HG02798 (cell line): ENCODE measurements at regions not wholly inside any gene's neighbourhood (a gene's known extent, or its start where the extent isn't known, plus 50 kb on each side); places are given as distances from the start of the nearest gene placed in this dataset.
"Not testable (repeated sequence)": the region's sequence is repeated elsewhere in the genome, so short reads cannot be mapped to it uniquely, and the experiment has no call there.

ENCODE experiments used
- ATAC-seq: cut with Tn5 transposase; IDR thresholded peaks from one replicate; pipeline ENCODE4 v1.9.1; 2021; ENCODE audit warnings: mild to moderate bottlenecking; ENCODE audit not compliant: unreplicated experiment, poor library complexity

DNA sequence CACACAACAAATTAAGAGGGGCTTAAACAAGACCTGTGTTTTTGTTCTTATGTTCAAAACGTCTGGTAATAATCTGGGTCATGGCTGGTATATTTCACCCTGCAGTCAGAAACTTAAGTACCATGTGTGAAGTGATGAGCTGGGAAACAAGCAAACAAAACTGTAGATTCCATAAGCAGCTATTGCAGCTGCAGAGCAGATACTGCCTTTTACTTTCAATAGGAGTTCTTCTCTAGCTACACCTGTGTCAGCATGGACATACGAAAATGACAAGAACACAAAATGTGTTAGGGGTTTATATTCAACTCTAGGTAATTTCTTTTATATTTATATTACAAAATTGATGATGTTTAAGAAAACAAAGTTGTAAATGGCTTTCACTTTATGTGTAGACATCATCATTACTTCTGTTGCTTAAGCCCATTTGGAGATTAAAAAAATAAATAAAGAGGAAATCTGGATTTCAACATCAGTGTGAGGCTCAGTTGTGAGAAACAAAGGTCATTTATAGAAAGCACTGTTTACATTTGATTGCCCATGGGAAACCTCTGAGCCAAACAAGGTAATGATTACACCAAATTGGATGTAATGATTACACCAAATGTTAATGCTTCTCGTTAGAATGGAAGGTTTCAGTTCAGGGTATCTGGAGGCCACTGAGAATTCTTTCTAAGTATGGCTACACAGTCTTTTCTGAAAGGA lies 451.0 kb upstream of the SLC10A2 start:
- peak; percentile 80 for ATAC-seq

GRCh38 chr13:103516015-103516795 lies 450.0 kb upstream of the SLC10A2 start:
- no peak for ATAC-seq

DNA sequence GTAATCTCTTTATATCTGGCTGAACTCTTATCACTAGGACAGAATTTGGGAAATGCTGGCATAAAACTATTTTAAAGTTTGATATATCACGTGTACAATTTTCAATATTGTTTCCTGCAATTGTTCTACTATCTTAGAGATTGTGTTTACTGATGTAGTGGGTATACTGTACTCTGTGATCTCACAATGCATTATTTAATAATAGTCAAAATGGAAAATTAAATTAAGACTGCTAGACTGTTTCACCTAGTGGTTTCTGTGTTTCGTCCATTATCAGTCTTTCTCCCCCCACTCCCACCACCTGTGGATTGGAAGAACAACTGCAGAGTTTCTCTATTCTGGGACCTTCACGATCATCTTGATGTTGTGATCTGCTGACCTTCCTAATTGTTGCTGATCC lies 449.2 kb upstream of the SLC10A2 start:
- ATAC-seq, result no peak

- no peak for ATAC-seq
Observed at GRCh38 chr13:103514619-103515018, 448.4 kb upstream of the SLC10A2 start.

GRCh38 chr13:103514188-103514587 lies 448.0 kb upstream of the SLC10A2 start:
- no peak for ATAC-seq

DNA sequence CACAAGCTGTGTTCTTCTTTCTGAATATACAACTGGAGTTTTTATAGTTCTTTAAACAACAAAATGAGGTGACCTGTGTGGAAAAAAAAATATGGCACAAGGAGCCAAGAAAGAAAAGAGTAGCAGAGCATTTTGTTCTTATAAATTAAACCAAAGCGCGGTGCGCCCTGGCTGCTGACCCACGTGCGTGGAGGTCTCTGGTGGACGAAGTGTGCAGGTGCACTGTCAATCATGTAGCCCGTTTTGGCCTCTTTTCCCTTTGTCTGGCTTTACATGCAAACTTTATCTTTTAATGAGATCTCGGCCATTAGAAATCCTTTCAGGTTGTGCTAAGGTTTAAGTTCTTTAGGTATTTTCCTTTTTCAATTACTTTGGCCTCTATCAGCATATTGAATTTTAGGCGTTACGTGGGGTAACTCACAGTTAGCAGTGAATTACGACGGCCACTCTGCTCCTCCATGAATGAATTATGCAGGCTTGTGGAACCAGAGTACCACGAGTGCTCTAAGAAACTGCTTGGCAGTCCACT lies 443.9 kb upstream of the SLC10A2 start:
- ATAC-seq, result no peak

- ATAC-seq, result no peak
Observed at GRCh38 chr13:103497404-103497803, 431.2 kb upstream of the SLC10A2 start.

DNA sequence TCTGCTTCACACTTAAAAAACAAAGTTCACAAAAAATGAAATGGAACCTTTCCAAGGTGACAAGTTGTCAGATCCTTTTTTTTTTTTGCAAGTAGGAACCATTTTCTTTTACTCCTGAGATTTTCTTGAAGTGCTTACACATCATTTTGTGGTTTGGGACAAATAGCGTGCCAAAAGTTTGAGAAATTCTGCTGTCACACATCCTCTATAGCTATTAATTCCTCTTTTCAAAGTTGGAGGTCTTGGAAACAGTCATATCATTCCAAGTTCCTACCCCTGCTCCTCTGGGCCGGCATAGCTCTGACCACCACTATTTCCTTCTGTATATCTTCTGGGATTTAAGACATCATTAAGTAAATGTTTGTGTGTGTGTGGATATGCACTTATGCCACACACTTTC lies 421.6 kb upstream of the SLC10A2 start:
- no peak for ATAC-seq

DNA sequence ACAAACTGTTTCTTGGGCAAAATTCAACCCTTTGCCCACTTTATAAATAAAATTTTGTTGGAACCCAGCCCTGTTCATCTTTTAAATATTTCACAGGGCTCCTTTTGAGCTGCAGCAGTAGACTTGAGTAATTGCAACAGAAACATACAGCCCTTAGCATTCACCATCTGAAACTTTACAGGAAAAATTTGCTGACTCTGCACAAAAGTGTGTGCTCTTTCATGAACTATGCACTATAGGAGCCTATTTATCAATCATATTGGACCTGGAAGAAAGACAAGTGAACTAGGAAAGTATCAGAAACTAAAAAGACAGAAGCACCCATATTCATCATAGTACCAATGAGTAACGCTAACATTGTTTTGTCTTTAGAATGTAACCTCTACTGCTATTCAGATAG lies 406.9 kb upstream of the SLC10A2 start:
- ATAC-seq, result no peak

DNA sequence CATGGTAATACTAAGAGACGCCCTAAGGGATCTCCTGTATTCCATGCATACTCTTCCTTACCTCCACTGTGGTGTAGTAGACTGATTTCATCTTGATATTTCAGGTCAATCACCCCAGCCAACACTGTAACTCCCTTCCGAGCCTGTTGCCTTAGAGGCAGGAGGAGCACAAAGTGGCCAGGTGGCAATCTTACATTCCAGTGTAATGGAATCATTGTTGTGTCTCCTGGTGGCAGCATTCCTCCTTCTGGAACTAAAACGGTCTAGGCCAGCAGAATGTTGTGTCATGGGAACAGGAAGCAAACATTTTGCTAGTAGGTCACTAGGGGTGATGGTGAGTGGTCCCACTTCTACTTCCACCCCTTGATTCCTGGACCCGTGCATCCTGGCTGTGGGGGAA lies 405.7 kb upstream of the SLC10A2 start:
- no peak for ATAC-seq

GRCh38 chr13:103469771-103470170 lies 403.6 kb upstream of the SLC10A2 start:
- no peak for ATAC-seq

- no peak for ATAC-seq
Observed at GRCh38 chr13:103466761-103467160, 400.5 kb upstream of the SLC10A2 start.

- ATAC-seq, result not testable (repeated sequence)
Observed at GRCh38 chr13:103460246-103460645, 394.0 kb upstream of the SLC10A2 start.

DNA sequence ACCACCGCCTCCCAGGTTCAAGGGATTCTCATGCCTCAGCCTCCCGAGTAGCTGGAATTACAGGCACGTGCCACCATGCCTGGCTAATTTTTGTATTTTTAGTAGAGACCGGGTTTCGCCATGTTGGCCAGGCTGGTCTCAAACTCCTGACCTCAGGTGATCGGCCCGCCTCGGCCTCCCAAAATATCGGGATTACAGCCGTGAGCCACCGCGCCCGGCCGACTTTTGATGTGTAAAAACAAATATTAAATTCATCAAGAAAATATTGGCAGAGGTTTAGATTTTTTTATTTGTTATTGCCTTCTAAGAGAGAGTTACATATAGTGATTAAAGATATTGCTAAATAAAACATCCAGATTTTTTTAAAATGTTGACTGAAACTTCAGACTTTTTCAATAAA lies 390.8 kb upstream of the SLC10A2 start:
- not testable (repeated sequence) for ATAC-seq

DNA sequence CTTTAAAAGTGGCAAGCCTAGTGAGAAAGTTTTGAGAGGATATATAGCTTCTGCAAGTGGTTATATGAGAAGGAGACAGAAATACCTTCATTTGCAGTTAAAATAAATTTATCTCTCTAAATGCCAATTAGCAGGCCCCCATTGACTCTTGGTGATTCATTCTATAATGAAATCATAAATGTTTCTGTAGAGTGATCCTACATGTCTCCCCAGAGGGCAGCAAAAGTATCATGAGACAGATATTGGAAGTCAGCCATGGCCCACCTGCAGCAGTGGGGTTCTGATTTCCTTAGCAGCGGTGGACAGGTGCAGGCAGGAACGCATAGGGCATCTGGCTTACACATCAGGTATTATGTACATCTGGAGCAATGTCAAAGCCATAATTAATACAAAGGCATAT lies 385.4 kb upstream of the SLC10A2 start:
- ATAC-seq, result no peak

DNA sequence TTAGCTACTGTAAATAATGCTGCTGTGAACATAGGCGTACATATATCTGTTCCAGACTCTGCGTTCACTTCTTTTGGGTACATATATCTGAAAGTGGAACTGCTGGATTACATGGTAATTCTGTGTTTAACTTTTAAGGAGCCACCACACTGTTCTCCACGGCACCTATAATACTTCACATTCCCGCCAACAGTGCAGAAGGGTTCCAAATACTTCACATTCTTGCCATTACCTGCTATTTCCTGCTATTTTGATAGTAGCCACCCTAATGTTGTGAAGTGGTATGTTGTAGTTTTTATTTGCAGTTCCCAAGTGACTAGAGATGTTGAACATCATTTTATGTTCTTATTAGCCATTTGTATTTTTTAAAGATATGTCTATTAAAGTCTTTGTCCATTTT lies 377.4 kb upstream of the SLC10A2 start:
- ATAC-seq, result no peak

DNA sequence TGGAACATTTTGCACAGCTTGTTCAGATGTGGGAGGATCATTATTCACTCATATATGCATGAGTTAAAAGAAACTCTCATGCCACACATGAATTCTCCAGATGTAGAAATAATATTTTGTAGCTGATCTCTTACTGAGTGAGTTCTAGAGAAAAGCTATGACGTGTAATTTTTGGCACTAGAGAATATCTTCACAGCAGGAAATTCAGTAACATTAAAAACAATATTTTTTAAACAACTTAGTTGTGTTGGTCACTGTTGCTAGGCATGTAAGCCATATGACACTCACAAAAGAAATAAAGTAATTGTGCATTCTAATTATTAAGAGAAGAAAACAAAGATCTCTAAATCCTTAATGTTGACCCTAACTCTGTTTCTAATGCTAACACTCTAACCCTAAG lies 371.4 kb upstream of the SLC10A2 start:
- ATAC-seq, result no peak

DNA sequence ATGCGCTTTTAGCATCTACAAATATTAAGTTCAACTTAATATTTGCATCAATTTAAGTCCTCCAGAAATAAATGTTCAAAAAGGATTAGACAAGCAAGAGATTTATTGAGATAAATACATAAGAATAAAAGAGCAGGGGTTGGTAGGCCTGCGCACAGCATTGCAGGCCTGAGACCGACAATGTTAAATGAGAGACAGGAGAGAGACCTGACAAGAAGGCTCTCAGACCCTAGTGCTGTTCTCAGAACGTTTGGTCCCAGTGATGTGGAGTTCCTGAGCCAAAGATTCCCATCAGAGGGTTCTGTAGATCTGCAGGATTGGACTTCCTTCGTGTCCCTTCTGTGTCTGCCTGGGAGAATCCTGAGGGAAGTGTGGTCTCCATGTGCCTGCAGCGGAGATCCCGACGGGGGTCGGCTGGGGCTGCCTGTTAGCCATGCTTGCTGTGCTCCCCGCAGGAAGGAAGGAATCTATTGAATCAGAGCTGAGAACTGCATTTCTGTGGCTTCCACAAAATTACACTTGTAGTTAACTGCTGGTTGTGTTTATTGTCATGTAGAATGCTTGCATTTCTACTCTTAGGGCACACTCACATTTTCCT lies 369.9 kb upstream of the SLC10A2 start:
- no peak for ATAC-seq

DNA sequence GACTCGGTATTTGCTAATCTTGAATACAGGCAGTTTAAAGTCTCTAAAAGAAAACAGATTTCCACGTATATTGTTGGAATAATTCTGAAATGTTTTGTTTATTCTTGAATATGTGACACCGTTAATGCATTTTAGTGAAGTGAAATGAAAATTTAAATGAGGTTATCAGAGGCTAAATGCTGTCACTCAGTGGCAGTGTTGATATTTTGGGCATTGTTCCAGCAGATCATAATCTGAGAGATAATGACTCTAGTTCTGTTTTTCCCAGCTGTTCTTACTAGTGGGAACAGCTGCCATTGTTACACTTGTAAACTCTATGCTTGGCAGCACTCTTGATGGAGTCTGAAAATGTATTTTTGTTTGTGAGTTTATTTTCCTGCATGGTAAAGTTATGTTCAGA lies 365.6 kb upstream of the SLC10A2 start:
- no peak for ATAC-seq

DNA sequence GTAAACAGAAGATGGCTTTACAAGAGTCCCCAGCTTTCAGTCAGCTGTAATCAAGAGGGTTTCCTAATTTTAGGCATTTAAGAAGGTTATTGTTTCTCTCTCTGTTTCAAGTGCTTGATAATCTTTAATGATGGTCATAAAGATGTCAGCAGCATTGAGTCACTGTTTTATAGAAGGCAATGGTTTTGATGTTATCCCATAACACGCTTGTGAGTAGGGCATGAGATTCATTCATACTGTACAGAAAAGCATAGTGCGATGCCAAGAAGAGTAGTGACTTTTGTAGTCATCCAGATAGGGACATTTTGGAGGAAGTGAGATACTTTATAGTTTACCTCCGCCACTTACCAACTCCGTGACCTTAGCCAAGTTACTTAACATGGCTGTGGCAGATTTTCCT lies 364.2 kb upstream of the SLC10A2 start:
- ATAC-seq, result no peak

GRCh38 chr13:103410002-103410401 lies 343.8 kb upstream of the SLC10A2 start:
- no peak for ATAC-seq
